Mesenchymal stem cell (in vitro differentiated cells and primary cell): ENCODE measurements at regions not wholly inside any gene's neighbourhood (a gene's known extent, or its start where the extent isn't known, plus 50 kb on each side); places are given as distances from the start of the nearest gene placed in this dataset.

Experiments used
- DNase-seq: peaks from one replicate; pipeline ENCODE4 v3.0.0-alpha.2; 2013
- H2AFZ ChIP-seq: one replicate; pipeline ENCODE4 v1.6.1; 2013; ENCODE audit warnings: low read depth, mild to moderate bottlenecking, control low read depth, inconsistent platforms, low read length, moderate library complexity
- H2AK5ac ChIP-seq: 2 replicates; pipeline ENCODE4 v1.6.1; 2013; ENCODE audit warnings: low read length, moderate library complexity, mild to moderate bottlenecking, inconsistent platforms; ENCODE audit not compliant: severe bottlenecking
- H2BK120ac ChIP-seq: one replicate; pipeline ENCODE4 v1.6.1; 2013; ENCODE audit warnings: low read depth, mild to moderate bottlenecking, inconsistent platforms, low read length, moderate library complexity
- H2BK12ac ChIP-seq, 2 experiments: one replicate each; pipeline ENCODE4 v1.6.1; 2013; ENCODE audit warnings: inconsistent platforms in 2 of 2, low read length in 2 of 2, mild to moderate bottlenecking in 2 of 2, moderate library complexity in 2 of 2, control low read depth in 1 of 2
- H2BK15ac ChIP-seq: one replicate; pipeline ENCODE4 v1.6.1; 2013; ENCODE audit warnings: mild to moderate bottlenecking, low read depth, inconsistent platforms; ENCODE audit not compliant: poor library complexity, severe bottlenecking
- H2BK5ac ChIP-seq: 2 replicates; pipeline ENCODE4 v1.6.1; 2013; ENCODE audit warnings: low read depth, mild to moderate bottlenecking, low read length, control low read depth, inconsistent platforms; ENCODE audit not compliant: poor library complexity, severe bottlenecking
- H3K14ac ChIP-seq, 2 experiments: one replicate each; pipeline ENCODE4 v1.6.1; 2013; ENCODE audit warnings: inconsistent platforms in 2 of 2, low read length in 2 of 2, control low read depth in 1 of 2, mild to moderate bottlenecking in 1 of 2, moderate library complexity in 1 of 2
- H3K18ac ChIP-seq, 2 experiments: one replicate each; pipeline ENCODE4 v1.6.1; 2013; ENCODE audit warnings: inconsistent platforms in 2 of 2, low read length in 2 of 2, control low read depth in 1 of 2, low read depth in 1 of 2, mild to moderate bottlenecking in 1 of 2
- H3K23ac ChIP-seq, 2 experiments: one replicate each; pipeline ENCODE4 v1.6.1; 2013; ENCODE audit warnings: inconsistent platforms in 2 of 2, low read length in 2 of 2, mild to moderate bottlenecking in 2 of 2, moderate library complexity in 2 of 2, control low read depth in 1 of 2
- H3K27ac ChIP-seq: 2 replicates; pipeline ENCODE4 v1.5.1; 2013; ENCODE audit warnings: mild to moderate bottlenecking, moderate library complexity, low read length, control low read depth, inconsistent platforms; ENCODE audit not compliant: poor library complexity, severe bottlenecking
- H3K27me3 ChIP-seq, 2 experiments: 2 replicates each; pipeline versions ENCODE4 v1.6.1 to v1.7.0; 2013; ENCODE audit warnings: low read length in 2 of 2, mild to moderate bottlenecking in 2 of 2, moderate library complexity in 2 of 2, control low read depth in 1 of 2, inconsistent platforms in 1 of 2; ENCODE audit not compliant: control insufficient read depth in 1 of 2, insufficient read depth in 1 of 2
- H3K36me3 ChIP-seq, 2 experiments: 2 replicates each; pipeline versions ENCODE4 v1.6.1 to v1.7.0; 2013; ENCODE audit warnings: low read length in 2 of 2, control low read depth in 1 of 2, inconsistent platforms in 1 of 2, low read depth in 1 of 2, mild to moderate bottlenecking in 1 of 2; ENCODE audit not compliant: insufficient read depth in 2 of 2, control insufficient read depth in 1 of 2
- H3K4ac ChIP-seq, 2 experiments: one replicate each; pipeline ENCODE4 v1.6.1; 2013; ENCODE audit warnings: inconsistent platforms in 2 of 2, low read length in 2 of 2, mild to moderate bottlenecking in 2 of 2, moderate library complexity in 2 of 2, control low read depth in 1 of 2, low read depth in 1 of 2
- H3K4me1 ChIP-seq: 2 replicates; pipeline ENCODE4 v1.6.1; 2013; ENCODE audit warnings: low read depth, low read length, control low read depth; ENCODE audit not compliant: control insufficient read depth, insufficient read depth
- H3K4me2 ChIP-seq: 2 replicates; pipeline ENCODE4 v1.6.1; 2013; ENCODE audit warnings: low read length, mild to moderate bottlenecking, inconsistent platforms; ENCODE audit not compliant: poor library complexity, severe bottlenecking
- H3K4me3 ChIP-seq, 2 experiments: 2 replicates each; pipeline versions ENCODE4 v1.5.1 to v1.7.0; 2013; ENCODE audit warnings: low read length in 2 of 2, mild to moderate bottlenecking in 2 of 2, control low read depth in 1 of 2, low read depth in 1 of 2; ENCODE audit not compliant: insufficient read depth in 1 of 2
- H3K79me1 ChIP-seq: replicated peaks from 2 replicates; pipeline ENCODE4 v1.6.1; 2013; ENCODE audit warnings: mild to moderate bottlenecking, control low read depth, low read length, inconsistent platforms; ENCODE audit not compliant: poor library complexity, severe bottlenecking
- H3K9ac ChIP-seq: 2 replicates; pipeline ENCODE4 v1.7.0; 2013; ENCODE audit warnings: mild to moderate bottlenecking, low read length, moderate library complexity
- H3K9me3 ChIP-seq: 2 replicates; pipeline ENCODE4 v1.7.0; 2013; ENCODE audit warnings: mild to moderate bottlenecking, low read length; ENCODE audit not compliant: control insufficient read depth
- H4K8ac ChIP-seq: one replicate; pipeline ENCODE4 v1.6.1; 2013; ENCODE audit warnings: inconsistent platforms, mild to moderate bottlenecking, low read length, moderate library complexity
- H4K91ac ChIP-seq: one replicate; pipeline ENCODE4 v1.6.1; 2013; ENCODE audit warnings: mild to moderate bottlenecking, low read length, inconsistent platforms
- WGBS: methylation state at CpG from one replicate; pipeline ENCODE4 v1.1.7; 2013; ENCODE audit warnings: mixed read lengths; 5-methylcytosine and 5-hydroxymethylcytosine counted together

GRCh38 chr6:9089724-9090123 lies 654.4 kb upstream of the SLC35B3 start:
- H3K4me1 ChIP-seq = no peaks in the 10 kb centered on the region

GRCh38 chr6:9087470-9087869 lies 652.1 kb upstream of the SLC35B3 start:
- H3K36me3 ChIP-seq = no peaks in the 10 kb centered on the region
- H3K4me1 ChIP-seq = no peaks in the 10 kb centered on the region
- H3K9me3 ChIP-seq = no peaks in the 10 kb centered on the region
- no peak overlapping the region for H2AFZ ChIP-seq
- H3K14ac ChIP-seq = no peak overlapping the region
- no peak overlapping the region for H3K4me2 ChIP-seq
- H2BK12ac ChIP-seq = no peak overlapping the region
- H4K91ac ChIP-seq = no peak overlapping the region
- H3K27ac ChIP-seq = no peak overlapping the region
- H3K4ac ChIP-seq = no peak overlapping the region
- no peak overlapping the region for H2AK5ac ChIP-seq
- DNase-seq = no peak
- H4K8ac ChIP-seq = no peak overlapping the region
- H2BK5ac ChIP-seq = no peak overlapping the region
- H3K9ac ChIP-seq = no peak overlapping the region
- no peak overlapping the region for H2BK15ac ChIP-seq
- no peak overlapping the region for H2BK120ac ChIP-seq
- no peaks in the 10 kb centered on the region for H3K79me1 ChIP-seq
- H3K4me3 ChIP-seq = no peak overlapping the region
- no peaks in the 10 kb centered on the region for H3K27me3 ChIP-seq
- no peak overlapping the region for H3K23ac ChIP-seq
- H3K18ac ChIP-seq = no peak overlapping the region
- WGBS = 76% methylated on average over 5 of the region's 5 CpGs

More at GRCh38 chr6:9089724-9090123, 654.4 kb upstream of the SLC35B3 start:
- Histone ChIP-seq H3K4me3 (no peak overlapping the region), H2BK15ac (no peak overlapping the region), H3K14ac (no peak overlapping the region), H4K8ac (no peak overlapping the region), H3K79me1 (no peaks in the 10 kb centered on the region), H2BK5ac (no peak overlapping the region), H2BK12ac (no peak overlapping the region), H4K91ac (no peak overlapping the region), H3K9me3 (no peaks in the 10 kb centered on the region), H3K27me3 (no peaks in the 10 kb centered on the region), H3K23ac (no peak overlapping the region), H3K9ac (no peak overlapping the region), H2BK120ac (no peak overlapping the region), H3K36me3 (no peaks in the 10 kb centered on the region), H3K4ac (no peak overlapping the region), H3K4me2 (no peak overlapping the region), H3K18ac (no peak overlapping the region), H2AFZ (no peak overlapping the region), H3K27ac (no peak overlapping the region), H2AK5ac (no peak overlapping the region)
- WGBS = 71% methylated on average over 1 of the region's 1 CpG
- DNase-seq = no peak

GRCh38 chr6:9086331-9086730 lies 651.0 kb upstream of the SLC35B3 start:
- no peak overlapping the region for H4K8ac ChIP-seq
- H3K27ac ChIP-seq = no peak overlapping the region
- H3K23ac ChIP-seq = no peak overlapping the region
- no peak overlapping the region for H2BK120ac ChIP-seq
- H3K14ac ChIP-seq = no peak overlapping the region
- H3K18ac ChIP-seq = no peak overlapping the region
- H3K9me3 ChIP-seq = no peaks in the 10 kb centered on the region
- H3K79me1 ChIP-seq = no peaks in the 10 kb centered on the region
- no peaks in the 10 kb centered on the region for H3K27me3 ChIP-seq
- no peak overlapping the region for H3K4me2 ChIP-seq
- H2AFZ ChIP-seq = no peak overlapping the region
- no peak overlapping the region for H3K4me3 ChIP-seq
- H3K4ac ChIP-seq = no peak overlapping the region
- H3K9ac ChIP-seq = no peak overlapping the region
- H2BK12ac ChIP-seq = no peak overlapping the region
- no peak overlapping the region for H2AK5ac ChIP-seq
- no peak overlapping the region for H4K91ac ChIP-seq
- 48% methylated on average over 2 of the region's 4 CpGs for WGBS
- H3K4me1 ChIP-seq = no peaks in the 10 kb centered on the region
- H2BK5ac ChIP-seq = no peak overlapping the region
- no peak overlapping the region for H2BK15ac ChIP-seq
- DNase-seq = no peak
- no peaks in the 10 kb centered on the region for H3K36me3 ChIP-seq

- H3K4me3 ChIP-seq = no peak overlapping the region
- H2AFZ ChIP-seq = no peak overlapping the region
- no CpG with 5 or more reads among the region's 1 CpG for WGBS
- no peak overlapping the region for H3K14ac ChIP-seq
- no peak overlapping the region for H2AK5ac ChIP-seq
- H3K18ac ChIP-seq = no peak overlapping the region
- H4K91ac ChIP-seq = no peak overlapping the region
- no peak overlapping the region for H3K27ac ChIP-seq
- no peak overlapping the region for H2BK120ac ChIP-seq
- H2BK5ac ChIP-seq = no peak overlapping the region
- no peaks in the 10 kb centered on the region for H3K27me3 ChIP-seq
- no peaks in the 10 kb centered on the region for H3K79me1 ChIP-seq
- H3K4me1 ChIP-seq = no peaks in the 10 kb centered on the region
- H4K8ac ChIP-seq = no peak overlapping the region
- H3K4ac ChIP-seq = no peak overlapping the region
- no peak overlapping the region for H3K9ac ChIP-seq
- no peaks in the 10 kb centered on the region for H3K9me3 ChIP-seq
- no peak overlapping the region for H3K4me2 ChIP-seq
- H3K23ac ChIP-seq = no peak overlapping the region
- no peak overlapping the region for H2BK12ac ChIP-seq
- DNase-seq = no peak
- H3K36me3 ChIP-seq = no peaks in the 10 kb centered on the region
- no peak overlapping the region for H2BK15ac ChIP-seq
Observed at GRCh38 chr6:9085709-9086070, 650.3 kb upstream of the SLC35B3 start.
